GM12864 (cell line): ENCODE measurements at regions not wholly inside any gene's neighbourhood (a gene's known extent, or its start where the extent isn't known, plus 50 kb on each side); places are given as distances from the start of the nearest gene placed in this dataset.

Experiments
- DNase-seq: peaks from one replicate; pipeline ENCODE4 v3.0.0-alpha.2; 2011; ENCODE audit warnings: low read depth
- H3K4me3 ChIP-seq: 2 replicates; pipeline ENCODE4 v1.5.1; 2011; ENCODE audit warnings: mild to moderate bottlenecking, low read depth, low read length, control low read depth
- CTCF ChIP-seq: IDR thresholded peaks from 2 replicates; pipeline ENCODE4 v1.5.1; 2011; ENCODE audit warnings: low read depth, mild to moderate bottlenecking, moderate library complexity, low read length, control low read depth, inconsistent platforms; ENCODE audit errors: missing control alignments

GRCh38 chr4:126136922-126137781 lies 822.4 kb downstream of the FAT4 start:
- H3K4me3 ChIP-seq: no peak overlapping the region
- DNase-seq: no peak
- no peak for TF ChIP-seq CTCF

- no peak for DNase-seq
- TF ChIP-seq CTCF: no peak
- no peak overlapping the region for H3K4me3 ChIP-seq
These were observed 823.0 kb downstream of the FAT4 start for GRCh38 chr4:126137782-126138170.

GRCh38 chr4:126144543-126145237 lies 829.9 kb downstream of the FAT4 start:
- DNase-seq: no peak
- TF ChIP-seq CTCF: no peak
- no peak overlapping the region for H3K4me3 ChIP-seq

- H3K4me3 ChIP-seq: no peak overlapping the region
- TF ChIP-seq CTCF: no peak
- DNase-seq: no peak
These were observed 853.7 kb downstream of the FAT4 start for GRCh38 chr4:126168484-126168883.

- DNase-seq: no peak
- no peak overlapping the region for H3K4me3 ChIP-seq
- no peak for TF ChIP-seq CTCF
These were observed 857.4 kb downstream of the FAT4 start for GRCh38 chr4:126172126-126172525.

GRCh38 chr4:126174627-126175026 lies 859.9 kb downstream of the FAT4 start:
- no peak for DNase-seq
- no peak for TF ChIP-seq CTCF

More at GRCh38 chr4:126174627-126175026, 859.9 kb downstream of the FAT4 start:
- no peak overlapping the region for H3K4me3 ChIP-seq
